ENCODE measurements at regions not wholly inside any gene's neighbourhood (a gene's known extent, or its start where the extent isn't known, plus 50 kb on each side); places are given as distances from the start of the nearest gene placed in this dataset.

GRCh38 chr1:195434566-195435203 lies 1173.6 kb downstream of the KCNT2 start:
- no peaks in the 10 kb centered on the region for H3K4me1 ChIP-seq (ENCODE audit: control insufficient read depth in 2 of 3, insufficient read depth in 2 of 3, low read depth in 1 of 3, low read length in 3 of 3)
- TF ChIP-seq CTCF (IDR thresholded peaks at IDR 0.05; ENCODE audit: borderline replicate concordance, extremely low read depth, insufficient read depth): no peak
- FAIRE-seq: no peak

GRCh38 chr1:195430826-195431225 lies 1177.4 kb downstream of the KCNT2 start:
- Histone ChIP-seq H3K27ac (ENCODE audit: low read depth in 2 of 2, low read length in 2 of 2) (no peak overlapping the region), H3K27me3 (ENCODE audit: control insufficient read depth, insufficient read depth, low read length) (no peaks in the 10 kb centered on the region), H3K9me3 (ENCODE audit: control insufficient read depth in 2 of 3, insufficient read depth in 1 of 3, low read length in 3 of 3) (no peaks in the 10 kb centered on the region), H3K36me3 (ENCODE audit: control insufficient read depth in 2 of 3, insufficient read depth in 3 of 3, low read length in 3 of 3) (no peaks in the 10 kb centered on the region), H3K9ac (ENCODE audit: low read length in 3 of 3) (no peak overlapping the region), H3K4me1 (ENCODE audit: control insufficient read depth in 2 of 3, insufficient read depth in 2 of 3, low read depth in 1 of 3, low read length in 3 of 3) (no peaks in the 10 kb centered on the region), H3K4me3 (ENCODE audit: low read length in 3 of 3) (no peak overlapping the region)
- FAIRE-seq (no peak), DNase-seq (no peak)
- intact Hi-C loops (cut with DNase I): no loop called here
- no peak for TF ChIP-seq CTCF (IDR thresholded peaks at IDR 0.05; ENCODE audit: borderline replicate concordance, extremely low read depth, insufficient read depth)

More at GRCh38 chr1:195434566-195435203, 1173.6 kb downstream of the KCNT2 start:
- Histone ChIP-seq H3K9me3 (ENCODE audit: control insufficient read depth in 2 of 3, insufficient read depth in 1 of 3, low read length in 3 of 3) (no peaks in the 10 kb centered on the region), H3K4me3 (ENCODE audit: low read length in 3 of 3) (no peak overlapping the region), H3K36me3 (ENCODE audit: control insufficient read depth in 2 of 3, insufficient read depth in 3 of 3, low read length in 3 of 3) (no peaks in the 10 kb centered on the region), H3K27ac (ENCODE audit: low read depth in 2 of 2, low read length in 2 of 2) (no peak overlapping the region), H3K9ac (ENCODE audit: low read length in 3 of 3) (no peak overlapping the region), H3K27me3 (ENCODE audit: control insufficient read depth, insufficient read depth, low read length) (no peaks in the 10 kb centered on the region)
- intact Hi-C loops (cut with DNase I): no loop called here
- DNase-seq: no peak

GRCh38 chr1:195428927-195429326 lies 1179.3 kb downstream of the KCNT2 start:
- no peak overlapping the region for H3K9ac ChIP-seq (ENCODE audit: low read length in 3 of 3)
- H3K27me3 ChIP-seq (ENCODE audit: control insufficient read depth, insufficient read depth, low read length): no peaks in the 10 kb centered on the region
- H3K9me3 ChIP-seq (ENCODE audit: control insufficient read depth in 2 of 3, insufficient read depth in 1 of 3, low read length in 3 of 3): no peaks in the 10 kb centered on the region
- intact Hi-C loops (cut with DNase I): no loop called here
- no peak for TF ChIP-seq CTCF (IDR thresholded peaks at IDR 0.05; ENCODE audit: borderline replicate concordance, extremely low read depth, insufficient read depth)
- no peak overlapping the region for H3K27ac ChIP-seq (ENCODE audit: low read depth in 2 of 2, low read length in 2 of 2)
- H3K4me1 ChIP-seq (ENCODE audit: control insufficient read depth in 2 of 3, insufficient read depth in 2 of 3, low read depth in 1 of 3, low read length in 3 of 3): no peaks in the 10 kb centered on the region
- no peak for FAIRE-seq
- H3K4me3 ChIP-seq (ENCODE audit: low read length in 3 of 3): no peak overlapping the region
- no peaks in the 10 kb centered on the region for H3K36me3 ChIP-seq (ENCODE audit: control insufficient read depth in 2 of 3, insufficient read depth in 3 of 3, low read length in 3 of 3)
- no peak for DNase-seq

- Histone ChIP-seq H3K27me3 (ENCODE audit: control insufficient read depth, insufficient read depth, low read length) (no peaks in the 10 kb centered on the region), H3K9ac (ENCODE audit: low read length in 3 of 3) (no peak overlapping the region), H3K4me3 (ENCODE audit: low read length in 3 of 3) (no peak overlapping the region), H3K27ac (ENCODE audit: low read depth in 2 of 2, low read length in 2 of 2) (no peak overlapping the region), H3K36me3 (ENCODE audit: control insufficient read depth in 2 of 3, insufficient read depth in 3 of 3, low read length in 3 of 3) (no peaks in the 10 kb centered on the region), H3K9me3 (ENCODE audit: control insufficient read depth in 2 of 3, insufficient read depth in 1 of 3, low read length in 3 of 3) (no peaks in the 10 kb centered on the region), H3K4me1 (ENCODE audit: control insufficient read depth in 2 of 3, insufficient read depth in 2 of 3, low read depth in 1 of 3, low read length in 3 of 3) (no peaks in the 10 kb centered on the region)
- no peak for TF ChIP-seq CTCF (IDR thresholded peaks at IDR 0.05; ENCODE audit: borderline replicate concordance, extremely low read depth, insufficient read depth)
- FAIRE-seq: no peak
- no peak for DNase-seq
- intact Hi-C loops (cut with DNase I): no loop called here
These were observed 1192.7 kb downstream of the KCNT2 start for GRCh38 chr1:195415584-195415983.

All from kidney (tissue), 13 donors.